ENCODE measurements at regions not wholly inside any gene's neighbourhood (a gene's known extent, or its start where the extent isn't known, plus 50 kb on each side); places are given as distances from the start of the nearest gene placed in this dataset.
"Not testable (repeated sequence)": the region's sequence is repeated elsewhere in the genome, so short reads cannot be mapped to it uniquely, and the experiment has no call there.

DNA sequence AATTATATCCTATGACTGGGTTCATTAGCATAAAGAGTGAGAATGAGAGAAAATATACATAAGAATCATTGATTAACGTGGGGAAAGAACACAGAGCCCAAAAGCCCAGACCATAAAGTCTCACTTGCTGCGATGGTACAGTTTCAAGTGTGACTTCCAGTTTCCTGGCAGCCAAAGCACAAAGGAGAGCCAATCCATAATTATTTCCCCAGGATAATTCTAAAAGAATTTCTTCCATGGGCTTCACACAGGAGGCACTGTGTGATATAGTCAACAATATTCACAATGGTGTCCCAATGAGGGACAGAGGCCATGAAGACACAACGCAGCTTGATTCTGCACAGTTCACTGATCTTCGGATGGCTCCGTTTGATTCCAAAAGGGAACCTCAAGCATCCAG lies 321.6 kb downstream of the PLPP3 start:
- no peak for DNase-seq

DNA sequence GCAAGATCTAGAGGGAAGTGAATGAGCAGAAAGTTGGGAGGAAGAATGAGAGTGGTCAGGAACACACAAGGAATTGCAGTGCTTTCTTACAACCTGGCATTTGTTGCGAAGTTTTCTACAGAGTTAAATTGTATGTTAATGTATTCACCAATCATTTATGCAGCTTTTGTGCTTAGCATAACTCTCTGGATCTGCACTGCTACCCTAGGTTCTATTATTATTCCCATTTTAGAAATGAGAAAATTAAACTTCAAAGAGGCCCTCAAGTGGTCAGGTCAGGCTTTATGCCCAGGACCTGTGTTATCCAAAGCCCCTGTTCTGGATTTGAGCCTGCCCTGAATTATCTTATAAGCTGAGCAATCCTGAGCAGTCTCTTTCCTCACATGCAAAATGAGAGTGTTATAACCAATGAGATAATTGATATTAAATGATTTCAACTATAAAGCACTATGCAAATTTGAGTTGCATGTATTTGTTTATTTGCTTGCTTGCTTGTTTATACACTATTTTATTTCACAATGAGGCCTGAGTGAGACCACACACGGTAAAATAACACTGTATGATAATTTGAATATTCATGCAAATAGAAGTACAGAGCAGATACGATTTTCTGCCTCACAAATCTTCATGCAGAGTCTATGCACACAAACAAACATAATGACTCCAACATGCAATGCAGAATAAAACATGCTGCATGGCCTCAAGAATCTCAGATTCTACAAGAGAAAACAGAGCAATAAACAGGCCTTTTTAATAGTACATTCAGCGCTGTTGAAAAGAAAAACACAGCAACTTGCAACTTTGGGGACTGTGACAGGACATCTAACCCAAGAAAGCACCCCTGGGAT lies 323.0 kb downstream of the PLPP3 start:
- DNase-seq: no peak

DNA sequence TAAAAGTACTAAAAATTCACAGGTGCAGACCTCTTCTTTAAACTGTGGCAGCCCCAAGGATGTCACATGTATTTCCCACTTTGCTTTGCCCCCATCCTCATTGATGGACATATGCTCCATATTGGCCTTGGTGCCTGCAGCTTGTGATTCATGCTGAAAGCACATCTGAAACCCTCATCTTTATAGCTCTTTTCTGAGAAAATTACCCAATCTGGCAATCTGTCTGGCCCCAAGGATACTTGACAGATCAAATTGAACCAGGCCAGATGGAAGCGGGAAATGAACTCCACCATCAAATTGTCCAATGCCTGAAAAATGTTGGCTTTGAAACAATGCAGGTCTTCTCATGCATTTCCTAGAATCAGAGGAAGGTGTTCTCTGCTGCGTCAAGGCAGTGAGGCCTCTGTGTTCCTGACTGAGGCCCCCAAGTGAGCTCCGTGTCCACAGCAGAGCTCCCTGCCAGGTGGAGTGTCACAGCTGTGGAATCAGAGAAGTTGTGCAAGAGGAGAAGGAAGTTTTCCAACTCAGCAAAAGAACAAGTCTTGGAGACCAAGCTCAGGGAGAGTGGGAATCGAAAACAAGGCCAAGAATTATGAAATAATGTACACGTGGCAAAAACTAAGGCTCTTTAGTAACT lies 323.7 kb downstream of the PLPP3 start:
- DNase-seq: no peak

DNA sequence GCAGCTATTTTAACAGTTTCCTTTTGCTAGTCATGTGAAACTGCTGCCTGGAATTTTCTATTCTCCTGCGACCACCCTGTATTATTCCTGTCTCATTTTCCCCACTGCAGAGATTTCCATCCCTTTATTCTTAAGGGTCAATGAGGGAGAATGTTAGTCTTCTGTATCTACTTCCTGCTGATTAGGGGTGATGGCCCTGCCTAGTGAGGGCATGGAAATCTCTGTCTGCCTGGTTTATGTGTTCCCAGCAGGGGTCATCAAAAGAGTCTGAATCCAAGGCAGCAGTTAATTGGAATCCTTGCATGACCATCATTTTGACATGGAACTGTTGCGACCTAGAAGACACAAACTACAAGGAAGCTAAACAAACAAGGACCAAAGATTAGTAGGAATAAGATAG lies 325.2 kb downstream of the PLPP3 start:
- no peak for DNase-seq

DNA sequence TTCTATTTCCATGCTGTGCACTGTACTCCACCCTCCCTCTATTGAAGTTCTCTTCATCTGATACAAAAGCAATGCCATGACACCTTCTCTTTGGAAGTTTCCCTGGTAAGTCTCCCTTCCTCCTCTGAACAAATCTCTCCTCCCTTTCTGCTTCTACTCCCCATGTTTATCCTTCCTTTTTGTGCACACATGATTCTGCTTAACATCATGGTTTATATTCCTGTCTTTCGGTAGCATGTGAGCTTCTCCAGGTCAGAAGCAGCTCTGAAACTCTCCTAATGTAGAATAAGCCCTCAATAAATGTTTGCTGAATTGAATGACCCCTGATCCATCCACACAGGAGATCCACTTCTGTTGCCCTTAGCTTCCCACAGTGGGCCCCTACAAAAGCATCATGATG lies 328.6 kb downstream of the PLPP3 start:
- DNase-seq: no peak

DNA sequence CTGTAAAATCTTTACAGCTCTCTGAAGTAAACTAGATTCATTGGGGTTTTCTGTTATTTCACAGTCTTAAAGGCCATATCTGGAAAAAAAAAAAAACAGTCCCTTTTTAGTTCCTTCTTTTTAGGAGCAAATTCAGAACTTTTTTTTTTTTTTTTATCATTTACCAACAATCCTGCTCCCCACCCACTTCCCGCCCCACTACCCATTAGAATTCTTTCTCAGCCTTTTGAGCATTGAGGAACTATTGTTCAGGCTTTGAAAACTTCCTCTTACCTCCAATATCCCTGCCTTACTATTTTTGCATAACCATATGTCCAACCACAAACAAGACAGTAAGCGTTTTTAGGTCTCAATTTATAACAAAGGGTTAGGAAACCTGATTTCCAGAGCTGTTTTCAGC lies 330.1 kb downstream of the PLPP3 start:
- DNase-seq: no peak

DNA sequence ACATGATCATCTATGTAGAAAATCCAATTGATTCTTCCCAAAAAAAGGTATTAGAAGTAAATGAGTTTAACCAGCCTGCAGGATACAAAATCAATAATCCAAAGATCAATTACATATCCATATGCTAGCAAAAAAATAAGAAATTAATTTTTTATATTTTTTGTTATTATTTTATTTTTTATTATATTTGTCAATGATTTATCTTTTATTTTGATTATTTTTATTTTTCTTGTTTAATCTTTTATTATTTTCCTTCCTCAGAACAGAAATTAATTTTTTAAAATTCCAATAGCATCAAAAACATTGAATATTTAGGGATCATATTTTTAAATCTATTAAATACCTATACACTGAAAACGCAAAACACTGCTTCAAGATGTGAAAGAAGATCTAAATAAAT lies 331.2 kb downstream of the PLPP3 start:
- DNase-seq: no peak

DNA sequence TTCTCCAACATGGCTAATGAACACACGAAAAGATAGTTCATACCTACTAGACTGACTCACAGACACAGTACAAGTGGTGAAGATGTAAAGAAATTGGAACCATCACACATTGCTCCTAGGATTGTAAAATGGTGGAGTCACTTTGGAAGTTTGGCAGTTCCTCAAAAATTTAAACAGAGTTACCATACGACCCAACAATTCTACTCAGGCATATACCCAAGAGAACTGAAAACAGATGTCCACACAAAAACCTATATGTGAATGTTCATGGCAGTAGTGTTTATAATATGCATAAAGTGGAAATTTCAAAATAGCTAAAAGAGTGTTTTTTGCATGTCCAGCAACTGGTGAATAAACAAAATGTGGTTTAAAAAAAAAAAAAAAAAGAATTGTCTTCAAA lies 332.6 kb downstream of the PLPP3 start:
- DNase-seq: not testable (repeated sequence)

DNA sequence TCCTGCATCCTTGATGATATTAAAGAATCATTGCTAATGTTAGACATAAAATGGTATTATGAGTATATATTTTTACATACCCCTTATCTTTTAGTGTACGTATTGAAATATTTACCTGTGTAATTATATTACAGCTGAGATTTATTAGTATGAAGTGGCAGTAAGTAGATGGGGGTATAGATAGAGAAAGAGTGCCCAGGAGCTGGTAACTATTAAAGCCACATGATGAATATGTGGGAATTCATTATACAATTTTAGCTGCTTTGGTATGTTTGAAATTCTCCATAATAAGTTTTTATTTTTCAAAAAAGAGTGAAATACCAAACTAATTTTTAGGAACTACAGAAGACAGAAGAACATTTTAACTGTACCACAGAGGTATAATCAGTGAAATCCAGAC lies 339.0 kb downstream of the PLPP3 start:
- DNase-seq: no peak

DNA sequence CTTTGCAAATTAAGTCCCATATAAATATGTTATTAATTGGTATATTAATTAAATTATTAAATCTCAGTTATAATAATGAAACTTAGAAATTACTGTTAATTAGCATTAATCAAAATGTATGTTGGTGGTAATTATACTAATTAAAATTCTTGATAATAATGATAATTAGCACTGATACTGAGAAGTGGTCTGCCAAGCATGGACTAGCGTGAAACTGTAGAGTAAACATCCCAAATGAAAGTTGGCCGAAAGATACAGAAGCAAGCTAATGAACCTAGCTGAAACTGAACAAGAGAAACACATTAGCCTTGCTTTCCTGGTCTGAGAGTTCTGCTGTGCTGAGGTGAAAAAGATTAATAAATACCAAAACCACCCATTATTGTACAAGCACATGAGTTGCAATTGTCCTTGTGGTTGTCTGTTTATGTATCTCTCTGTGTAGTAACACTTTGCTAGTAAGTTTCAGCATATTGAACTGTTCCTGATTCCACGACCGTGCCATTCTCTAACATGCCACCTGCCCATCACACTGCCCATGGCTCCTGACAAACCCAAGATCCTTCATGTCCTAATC lies 341.8 kb downstream of the PLPP3 start:
- no peak for DNase-seq

DNA sequence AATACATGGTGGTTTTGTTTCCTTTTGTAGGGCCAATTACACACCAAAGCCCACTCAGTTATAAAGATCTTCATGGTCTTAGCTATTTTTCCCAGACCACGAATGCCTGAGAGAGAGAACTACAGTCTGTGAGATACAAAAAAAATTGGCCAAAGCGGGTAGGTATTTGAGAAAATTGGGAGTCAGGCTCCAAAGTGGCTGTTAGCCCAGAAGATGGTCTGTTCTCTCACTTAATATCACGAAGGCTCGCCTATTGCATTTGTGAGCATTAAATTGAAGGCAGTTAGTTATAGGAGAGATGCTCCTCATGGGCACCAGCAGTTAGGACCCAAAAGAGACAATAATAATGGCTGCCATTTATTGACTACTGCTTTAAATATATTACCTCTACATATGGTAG lies 342.7 kb downstream of the PLPP3 start:
- DNase-seq: no peak

DNA sequence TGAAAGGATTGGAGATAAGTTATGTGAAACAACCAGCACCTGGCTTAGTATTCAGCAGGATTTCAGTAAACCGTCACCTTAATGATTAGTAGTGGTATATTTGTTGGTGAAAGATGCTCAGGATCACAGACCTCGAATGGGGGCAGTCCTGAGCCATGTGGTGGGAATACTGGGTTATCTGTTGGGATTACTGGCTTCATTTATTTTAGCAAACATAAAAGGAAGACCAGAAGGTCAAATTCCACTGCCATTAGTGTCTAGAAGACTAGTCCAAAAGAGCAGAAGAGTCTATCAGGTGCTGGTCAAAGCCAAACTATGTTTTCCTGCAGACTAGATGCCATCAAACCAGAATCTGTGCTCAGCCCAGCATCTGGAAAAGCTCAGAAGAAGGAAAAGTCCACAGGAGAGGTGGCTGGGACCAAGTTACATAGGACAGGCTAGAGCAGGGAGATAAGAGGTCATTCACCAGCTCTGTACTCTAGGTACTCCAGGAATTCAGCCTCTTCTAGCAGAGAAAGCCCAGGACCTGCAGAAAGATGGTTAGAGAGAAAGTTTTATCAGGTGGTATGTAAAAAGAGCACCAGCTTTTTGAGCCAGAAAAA lies 343.4 kb downstream of the PLPP3 start:
- DNase-seq: no peak

DNA sequence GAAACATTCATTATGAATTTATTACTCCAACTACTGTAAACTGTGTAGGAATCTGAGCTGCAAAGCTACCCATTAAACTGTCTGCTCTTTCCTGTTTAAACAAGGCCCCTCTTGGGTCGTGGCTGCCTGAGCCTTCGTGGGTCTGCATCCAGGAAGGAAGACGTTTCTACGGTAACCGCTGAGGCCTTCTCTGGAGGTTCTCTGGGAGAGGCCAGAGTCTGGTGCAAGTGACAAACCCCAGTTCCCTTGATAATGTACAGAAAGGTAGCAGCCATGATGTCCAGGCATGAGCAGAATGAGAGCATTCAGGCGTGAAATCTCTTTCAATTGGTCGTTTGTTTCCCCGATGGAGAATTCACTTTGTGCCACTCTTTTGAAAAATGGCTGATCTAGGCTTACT lies 350.2 kb downstream of the PLPP3 start:
- DNase-seq: no peak

DNA sequence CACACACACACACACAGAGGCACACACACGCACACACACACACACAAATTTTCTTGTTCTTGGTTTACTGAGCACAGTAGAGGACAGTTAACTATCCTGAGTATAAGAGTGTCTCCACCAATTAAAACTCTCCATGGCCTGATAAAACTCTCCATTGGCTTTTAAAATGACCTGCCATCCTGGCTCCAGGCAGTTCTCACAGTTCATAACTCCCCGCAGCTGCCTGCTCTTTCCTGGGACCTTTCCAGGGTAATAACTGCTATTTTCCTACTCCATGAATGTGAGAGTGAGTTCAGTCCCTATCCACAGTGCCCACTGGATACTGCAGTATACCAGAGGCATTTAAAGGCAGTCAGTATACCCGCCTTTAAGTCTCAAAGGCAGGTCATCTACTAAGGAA lies 351.5 kb downstream of the PLPP3 start:
- DNase-seq: no peak

DNA sequence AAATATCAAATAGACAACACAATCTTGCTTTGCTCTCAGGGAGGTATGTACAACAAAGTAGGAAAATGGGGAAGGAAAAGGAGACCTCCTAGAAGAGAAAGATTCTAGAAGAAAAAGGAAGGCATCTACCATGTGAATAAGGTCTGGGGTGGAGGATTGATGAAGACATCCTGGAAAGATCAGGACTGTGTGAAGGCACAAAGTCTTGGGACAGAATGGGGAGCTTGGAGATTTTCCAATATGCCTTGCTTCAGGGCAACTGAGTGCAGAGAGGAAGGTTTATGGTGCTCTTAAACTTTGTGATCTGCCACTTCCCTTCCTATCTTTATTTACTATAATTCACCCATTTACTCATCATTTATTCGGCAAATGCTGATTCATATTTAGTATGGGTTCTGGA lies 352.0 kb downstream of the PLPP3 start:
- no peak for DNase-seq

DNA sequence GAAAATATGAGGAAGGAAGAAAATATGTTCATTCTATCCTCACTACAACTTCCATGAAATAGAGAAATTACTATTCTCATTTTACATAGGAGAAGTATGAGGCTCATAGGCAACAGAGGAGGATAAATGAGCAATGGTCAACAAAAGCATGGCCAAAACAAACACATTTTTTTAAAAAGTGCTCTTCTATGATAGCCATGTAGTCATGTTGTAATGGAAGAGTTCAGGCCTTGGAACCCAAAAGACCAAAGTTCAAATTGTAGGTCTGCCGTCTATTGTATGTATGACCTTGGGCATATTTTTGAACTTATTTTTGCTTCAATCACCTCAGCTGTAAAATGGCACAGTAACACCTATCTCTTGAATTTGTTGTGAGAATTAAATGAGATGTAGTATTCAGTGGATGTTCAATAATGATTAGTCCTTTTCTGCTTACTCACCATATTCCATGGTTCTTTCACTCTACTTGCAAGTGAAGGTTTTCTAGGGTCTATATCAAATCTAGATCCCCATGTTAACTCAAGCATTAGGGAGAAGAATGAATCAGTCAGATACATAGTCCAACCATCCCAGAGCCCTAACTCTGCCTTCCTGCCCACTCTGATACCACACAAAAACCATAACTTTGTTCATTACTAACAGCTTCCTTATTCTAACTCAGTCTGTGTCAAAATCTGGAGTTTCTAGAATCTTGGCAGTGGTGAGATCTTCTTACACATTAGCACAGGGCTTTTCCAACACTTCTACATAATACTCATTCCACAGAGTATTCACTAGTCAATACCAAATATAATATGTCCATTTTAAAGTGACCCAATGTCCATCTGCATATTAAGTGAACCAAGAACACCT lies 353.2 kb downstream of the PLPP3 start:
- no peak for DNase-seq

DNA sequence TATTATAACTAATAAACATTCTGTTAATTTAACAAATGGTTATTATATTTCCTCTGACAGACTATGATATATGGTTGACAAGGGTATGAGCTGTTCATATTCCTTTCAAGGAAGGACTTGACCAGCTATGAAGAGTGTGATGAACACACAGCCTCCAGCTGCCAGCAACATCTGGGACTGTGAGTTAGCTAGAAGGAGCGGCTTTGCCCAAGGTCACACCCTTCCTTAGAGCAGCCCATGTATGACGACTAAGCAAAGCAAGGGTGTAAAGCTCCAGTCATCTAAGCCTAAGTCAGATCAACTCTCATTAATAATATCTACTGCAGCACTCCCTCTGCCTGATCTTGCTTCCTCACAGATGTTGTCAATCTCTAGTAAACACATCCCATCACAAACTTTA lies 355.4 kb downstream of the PLPP3 start:
- DNase-seq: no peak

DNA sequence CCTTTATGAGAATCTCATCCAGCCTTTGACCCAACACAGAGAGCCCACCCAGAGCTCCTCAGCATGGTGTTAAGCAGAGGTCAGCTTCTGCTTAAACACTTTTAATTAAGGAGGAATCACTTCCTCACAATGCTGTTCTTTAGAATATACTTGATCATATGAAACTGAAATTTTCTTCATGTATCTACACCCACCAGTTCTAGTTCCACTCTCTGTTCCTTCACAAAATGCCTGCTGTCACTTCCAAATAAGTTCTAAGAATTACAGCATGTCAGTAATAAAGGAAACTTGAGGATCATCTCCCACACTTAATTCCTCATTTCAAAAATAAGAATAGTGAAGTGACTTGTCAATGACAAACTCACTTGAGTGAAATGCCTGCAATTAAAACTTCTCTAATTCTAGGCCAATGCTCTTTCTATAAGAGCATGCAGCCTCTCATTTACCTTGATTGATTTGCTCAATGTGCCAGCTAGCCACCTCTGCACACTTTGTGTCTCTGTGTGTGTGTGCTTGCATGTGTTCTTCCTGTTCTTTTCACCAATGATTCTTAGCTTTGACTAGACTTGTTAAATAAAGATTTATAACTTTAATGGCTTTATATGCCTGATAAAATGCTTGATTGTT lies 356.3 kb downstream of the PLPP3 start:
- DNase-seq: no peak

DNA sequence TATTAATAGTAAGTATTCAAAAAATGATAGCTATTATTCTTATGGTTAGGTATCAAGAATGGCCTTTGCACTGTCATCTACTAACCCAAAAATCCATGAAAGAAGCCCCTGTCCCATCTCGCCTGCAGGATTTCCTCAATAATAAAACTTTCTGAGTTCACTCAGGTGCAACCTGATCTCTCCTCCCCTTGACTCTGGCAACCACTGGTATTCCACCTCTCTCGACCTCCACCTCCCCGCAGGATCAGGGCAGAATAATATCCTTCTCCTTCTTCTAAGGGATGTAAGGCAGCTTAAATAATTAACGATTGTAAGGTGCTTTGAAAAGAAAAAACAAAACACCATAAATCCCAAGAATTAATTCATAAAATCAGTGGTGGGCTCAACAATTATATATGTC lies 359.3 kb downstream of the PLPP3 start:
- DNase-seq: no peak

DNA sequence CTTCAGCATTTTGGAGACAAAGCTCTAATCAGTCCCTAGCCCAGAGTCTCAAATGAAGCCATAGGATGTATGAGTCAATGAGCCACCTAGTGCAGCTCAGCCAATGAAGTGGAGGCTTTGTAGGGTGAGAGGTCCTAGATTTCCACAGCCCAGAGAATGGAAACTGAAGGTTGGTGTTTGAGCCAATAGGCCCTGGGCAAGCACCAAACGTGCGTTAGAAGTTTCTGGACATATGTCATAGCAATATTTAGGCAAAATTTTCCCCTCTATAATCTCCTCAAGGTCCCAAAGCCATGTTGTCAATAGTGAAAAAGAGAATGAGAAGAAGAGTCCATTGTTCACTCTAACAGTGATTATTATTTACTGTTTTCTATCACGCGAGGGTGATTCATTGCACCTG lies 361.3 kb downstream of the PLPP3 start:
- DNase-seq: no peak

DNA sequence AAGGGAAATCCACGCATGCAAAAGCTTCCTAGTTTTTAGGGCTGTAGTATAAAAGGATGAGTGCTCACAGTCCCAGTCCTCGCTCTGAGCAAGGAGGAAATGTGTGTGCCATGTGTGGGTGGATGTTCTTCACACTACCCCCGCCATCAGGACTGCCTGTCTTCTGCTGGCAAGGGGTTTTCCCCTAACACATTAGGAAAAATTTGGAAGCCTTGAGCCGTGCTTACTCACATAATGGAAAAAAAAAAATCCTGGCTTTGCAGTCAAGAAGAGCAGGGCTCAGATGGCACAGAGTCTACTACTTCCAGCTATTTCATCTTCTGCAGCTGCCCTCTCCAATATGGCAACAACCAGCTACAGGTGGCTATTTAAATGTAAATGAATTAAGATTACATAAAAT lies 363.1 kb downstream of the PLPP3 start:
- no peak for DNase-seq

DNA sequence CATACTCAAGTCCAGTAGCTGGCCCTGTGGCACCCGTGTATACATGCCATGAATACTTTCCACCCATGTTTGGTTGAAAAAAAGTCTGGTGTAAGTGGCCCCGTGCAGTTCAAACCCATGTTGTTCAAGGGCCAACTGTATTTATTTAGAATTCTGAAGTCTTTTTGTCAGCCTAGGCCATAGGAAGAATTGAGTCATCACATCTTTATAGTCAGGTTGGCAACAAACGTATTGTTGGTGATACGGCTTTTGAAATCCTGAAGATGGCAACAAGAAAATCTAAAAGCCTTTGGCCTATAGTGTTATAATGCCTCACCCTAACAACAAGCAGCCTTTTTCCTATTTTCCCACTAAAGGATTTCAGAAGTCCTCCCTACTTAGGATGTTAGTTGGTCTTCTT lies 363.6 kb downstream of the PLPP3 start:
- no peak for DNase-seq

DNA sequence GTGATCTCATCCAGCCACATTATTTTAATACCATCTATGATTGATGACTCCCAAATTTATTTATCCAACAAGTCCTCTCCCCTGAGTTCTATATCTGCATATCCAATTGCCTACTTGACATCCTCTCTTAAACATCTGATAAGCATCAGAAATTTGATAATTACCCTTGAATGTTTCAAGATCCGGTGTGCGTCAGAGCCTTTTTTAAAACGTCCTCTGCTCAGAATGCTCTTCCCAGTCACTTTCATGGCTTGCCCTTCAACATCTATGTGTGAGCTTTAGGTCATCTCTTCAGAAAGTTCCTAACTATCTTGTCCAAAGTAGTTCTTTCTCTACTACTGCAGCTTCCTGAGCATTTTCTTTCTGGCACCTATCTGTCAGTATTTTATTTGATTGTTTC lies 364.3 kb downstream of the PLPP3 start:
- no peak for DNase-seq
